PC-9 (cell line): ENCODE measurements at regions not wholly inside any gene's neighbourhood (a gene's known extent, or its start where the extent isn't known, plus 50 kb on each side); places are given as distances from the start of the nearest gene placed in this dataset.

Experiments
- BruUV-seq: library from RNA; stranded (reverse); fragments of 400-500 nt; replicated peaks from 2 replicates; lab custom pipeline; 2021; lab: Mats Ljungman, UMichigan
- CTCF ChIA-PET: fragments of 300-600 bp; sonication (Branson Sonifier 250); formaldehyde crosslinking; loops from one replicate; lab custom pipeline; 2022; ENCODE audit warnings: antibody characterized with exemption; lab: Charles Lee
- POLR2A ChIA-PET: fragments of 300-600 bp; sonication (Branson Sonifier 250); formaldehyde crosslinking; loops from one replicate; lab custom pipeline; 2022; ENCODE audit warnings: antibody characterized with exemption; ENCODE audit not compliant: unreplicated experiment; lab: Charles Lee
- DNase-seq, 2 experiments: peaks; one replicate each; pipeline versions ENCODE4 v3.0.0 to v3.0.0-alpha.2; 2015 to 2022; ENCODE audit warnings: mixed read lengths in 1 of 2
- H2AFZ ChIP-seq: fragments of 200-600 bp; sonication (generic); 2 replicates; pipeline ENCODE4 v1.8.1; 2017; ENCODE audit warnings: antibody characterized with exemption
- H3F3A ChIP-seq: fragments of 200-600 bp; sonication (generic); 2 replicates; pipeline ENCODE4 v1.8.1; 2017; ENCODE audit warnings: antibody characterized with exemption, mild to moderate bottlenecking, low read depth; ENCODE audit not compliant: insufficient read depth
- H3K27ac ChIP-seq: fragments of 200-600 bp; sonication (generic); 2 replicates; pipeline ENCODE4 v1.6.1; 2016; ENCODE audit warnings: mixed run types
- H3K27me3 ChIP-seq: fragments of 200-600 bp; sonication (generic); 2 replicates; pipeline ENCODE4 v1.6.1; 2016; ENCODE audit warnings: low read depth, mixed run types; ENCODE audit not compliant: insufficient read depth
- H3K36me3 ChIP-seq: fragments of 200-600 bp; sonication (generic); 2 replicates; pipeline ENCODE4 v1.6.1; 2016; ENCODE audit warnings: low read depth, mixed run types
- H3K4me1 ChIP-seq: fragments of 200-600 bp; sonication (generic); replicated peaks from 2 replicates; pipeline ENCODE4 v1.6.1; 2016; ENCODE audit warnings: mixed run types; ENCODE audit not compliant: insufficient read depth
- H3K4me2 ChIP-seq: fragments of 200-600 bp; sonication (generic); 2 replicates; pipeline ENCODE4 v1.6.1; 2017; ENCODE audit warnings: mixed run types
- H3K4me3 ChIP-seq: fragments of 200-600 bp; sonication (generic); 2 replicates; pipeline ENCODE4 v1.6.1; 2016; ENCODE audit warnings: mixed run types
- H3K79me2 ChIP-seq: fragments of 200-600 bp; sonication (generic); 2 replicates; pipeline ENCODE4 v1.6.1; 2017; ENCODE audit warnings: low read depth, mixed run types
- H3K9me2 ChIP-seq: fragments of 200-600 bp; sonication (generic); 2 replicates; pipeline ENCODE4 v1.8.1; 2017; ENCODE audit warnings: mild to moderate bottlenecking; ENCODE audit not compliant: insufficient read depth
- H3K9me3 ChIP-seq: fragments of 200-600 bp; sonication (generic); 2 replicates; pipeline ENCODE4 v1.8.1; 2016; ENCODE audit warnings: low read depth; ENCODE audit not compliant: insufficient read depth
- H4K20me1 ChIP-seq: fragments of 200-600 bp; sonication (generic); 2 replicates; pipeline ENCODE4 v1.8.1; 2017; ENCODE audit not compliant: insufficient read depth
- EZH2 ChIP-seq: fragments of 200-600 bp; sonication (generic); IDR thresholded peaks from 2 replicates; pipeline ENCODE4 v1.8.0; 2017; ENCODE audit warnings: antibody characterized with exemption, low read depth
- intact Hi-C: fragments of 100-400 bp; cut with micrococcal nuclease; formaldehyde crosslinking; loops from one replicate; pipeline ENCODE4 v1.10.0; 2022; ENCODE audit not compliant: unreplicated experiment
- TF ChIP-seq, protein P1 (sequence below): fragments of 200-600 bp; sonication (generic); conservative IDR thresholded peaks from 2 replicates; pipeline ENCODE4 v1.6.1; 2017; ENCODE audit warnings: mixed run types, antibody characterized with exemption, mild to moderate bottlenecking, moderate library complexity

- TF ChIP-seq EZH2, result no peak
- TF ChIP-seq, protein P1, sequence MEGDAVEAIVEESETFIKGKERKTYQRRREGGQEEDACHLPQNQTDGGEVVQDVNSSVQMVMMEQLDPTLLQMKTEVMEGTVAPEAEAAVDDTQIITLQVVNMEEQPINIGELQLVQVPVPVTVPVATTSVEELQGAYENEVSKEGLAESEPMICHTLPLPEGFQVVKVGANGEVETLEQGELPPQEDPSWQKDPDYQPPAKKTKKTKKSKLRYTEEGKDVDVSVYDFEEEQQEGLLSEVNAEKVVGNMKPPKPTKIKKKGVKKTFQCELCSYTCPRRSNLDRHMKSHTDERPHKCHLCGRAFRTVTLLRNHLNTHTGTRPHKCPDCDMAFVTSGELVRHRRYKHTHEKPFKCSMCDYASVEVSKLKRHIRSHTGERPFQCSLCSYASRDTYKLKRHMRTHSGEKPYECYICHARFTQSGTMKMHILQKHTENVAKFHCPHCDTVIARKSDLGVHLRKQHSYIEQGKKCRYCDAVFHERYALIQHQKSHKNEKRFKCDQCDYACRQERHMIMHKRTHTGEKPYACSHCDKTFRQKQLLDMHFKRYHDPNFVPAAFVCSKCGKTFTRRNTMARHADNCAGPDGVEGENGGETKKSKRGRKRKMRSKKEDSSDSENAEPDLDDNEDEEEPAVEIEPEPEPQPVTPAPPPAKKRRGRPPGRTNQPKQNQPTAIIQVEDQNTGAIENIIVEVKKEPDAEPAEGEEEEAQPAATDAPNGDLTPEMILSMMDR, result no peak
- POLR2A ChIA-PET, result no interaction called here
- Histone ChIP-seq H3F3A (no peaks in the 10 kb centered on the region), H3K4me3 (no peak overlapping the region), H3K9me2 (no peaks in the 10 kb centered on the region), H2AFZ (no peak overlapping the region), H3K4me2 (no peak overlapping the region), H3K36me3 (no peaks in the 10 kb centered on the region), H3K27me3 (no peaks in the 10 kb centered on the region), H3K4me1 (no peaks in the 10 kb centered on the region), H4K20me1 (no peaks in the 10 kb centered on the region), H3K79me2 (no peaks in the 10 kb centered on the region), H3K27ac (no peak overlapping the region), H3K9me3 (no peaks in the 10 kb centered on the region)
- DNase-seq, result no peak
- BruUV-seq, result no TSS peak
- intact Hi-C loops, result no loop called here
- CTCF ChIA-PET, result no interaction called here
These were observed 74.5 kb upstream of the TIAM2 start for GRCh38 chr6:154920495-154921200.

DNA sequence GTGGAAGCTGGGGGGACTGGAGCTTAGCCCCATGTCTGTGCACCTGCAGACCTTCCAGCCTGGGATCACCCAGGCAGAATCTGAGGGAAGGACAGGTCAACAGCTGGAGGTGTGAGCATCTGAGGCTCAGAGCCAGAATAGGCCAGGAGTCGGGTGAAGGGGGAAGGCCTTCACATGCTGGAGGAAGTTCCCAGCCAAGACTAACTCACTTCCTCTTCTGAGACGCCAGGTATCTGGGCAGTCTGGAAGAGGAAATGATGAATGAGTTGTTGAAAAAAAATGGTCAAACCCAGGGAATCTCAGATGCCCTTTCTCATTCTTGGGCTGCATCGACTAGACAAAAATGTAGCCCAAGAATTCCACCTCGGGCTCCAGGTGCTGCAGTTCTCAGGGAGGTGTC, 73.6 kb upstream of the TIAM2 start:
- H4K20me1 ChIP-seq, result no peaks in the 10 kb centered on the region
- TF ChIP-seq, protein P1, result no peak
- TF ChIP-seq EZH2, result no peak
- H2AFZ ChIP-seq, result no peak overlapping the region
- no peaks in the 10 kb centered on the region for H3K9me3 ChIP-seq
- H3K79me2 ChIP-seq, result no peaks in the 10 kb centered on the region
- no TSS peak for BruUV-seq
- no peaks in the 10 kb centered on the region for H3K36me3 ChIP-seq
- H3K4me1 ChIP-seq, result no peaks in the 10 kb centered on the region
- H3F3A ChIP-seq, result no peaks in the 10 kb centered on the region
- no peak for DNase-seq
- intact Hi-C loops, result no loop called here
- H3K4me3 ChIP-seq, result no peak overlapping the region
- ChIA-PET POLR2A (no interaction called here), CTCF (no interaction called here)
- H3K27me3 ChIP-seq, result no peaks in the 10 kb centered on the region
- H3K4me2 ChIP-seq, result no peak overlapping the region
- no peak overlapping the region for H3K27ac ChIP-seq
- H3K9me2 ChIP-seq, result no peaks in the 10 kb centered on the region

DNA sequence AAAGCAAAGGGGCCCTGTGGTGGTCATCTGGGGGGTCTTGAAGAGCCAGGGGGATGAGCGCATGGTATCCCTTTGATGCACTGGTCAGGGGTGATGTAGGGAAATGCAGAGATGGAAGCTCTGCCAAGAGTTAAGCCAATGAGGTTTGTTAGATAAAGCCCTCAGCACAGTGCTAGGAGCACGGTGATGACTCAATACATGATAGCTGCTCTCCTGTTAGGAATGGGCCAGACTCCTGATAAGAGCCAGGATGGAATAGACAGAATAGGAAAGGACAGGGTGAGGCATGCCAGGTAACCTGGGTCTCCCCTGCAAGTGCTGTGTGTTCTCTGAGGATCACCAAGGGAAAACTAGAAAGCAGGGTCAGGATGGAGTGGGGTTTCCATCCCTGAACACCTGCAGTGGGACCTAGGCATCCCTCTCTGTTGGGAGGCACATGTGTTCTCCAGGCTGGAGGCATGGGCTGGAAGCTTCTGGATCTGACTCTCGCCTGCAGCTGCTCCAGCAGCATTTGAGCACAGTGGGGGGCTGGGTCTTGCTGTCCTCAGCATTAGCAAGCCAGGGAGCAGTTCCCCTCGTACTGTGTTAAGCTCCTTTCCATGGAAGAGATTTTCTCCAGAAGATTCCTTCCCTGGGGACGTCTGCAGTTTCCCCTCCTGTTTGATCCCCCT, 71.8 kb upstream of the TIAM2 start:
- no TSS peak for BruUV-seq
- ChIA-PET CTCF (no interaction called here), POLR2A (no interaction called here)

More for the DNA sequence above, 71.8 kb upstream of the TIAM2 start:
- intact Hi-C loops, result no loop called here
- Histone ChIP-seq H3K27ac (no peak overlapping the region), H3K9me3 (no peaks in the 10 kb centered on the region), H3K9me2 (no peaks in the 10 kb centered on the region), H3K27me3 (no peaks in the 10 kb centered on the region), H3K79me2 (no peaks in the 10 kb centered on the region), H3F3A (0 out of 2 replicates have a peak, but pooled peaks cover 5% of the 10 kb centered on the region), H3K4me2 (no peak overlapping the region), H3K4me3 (no peak overlapping the region), H4K20me1 (no peaks in the 10 kb centered on the region), H3K36me3 (no peaks in the 10 kb centered on the region), H2AFZ (no peak overlapping the region), H3K4me1 (no peaks in the 10 kb centered on the region)
- no peak for DNase-seq
- TF ChIP-seq EZH2, result no peak
- TF ChIP-seq, protein P1, result no peak
